ENCODE measurements at regions not wholly inside any gene's neighbourhood (a gene's known extent, or its start where the extent isn't known, plus 50 kb on each side); places are given as distances from the start of the nearest gene placed in this dataset.

- Histone ChIP-seq H4K20me1 (ENCODE audit: insufficient read depth, low read length) (no peaks in the 10 kb centered on the region), H3K36me3 (ENCODE audit: insufficient read depth, low read length) (no peaks in the 10 kb centered on the region), H3K27ac (ENCODE audit: low read length) (peak overlapping the region; percentile 83), H3K27me3 (ENCODE audit: insufficient read depth, low read length, poor library complexity) (no peaks in the 10 kb centered on the region), H3K9me3 (ENCODE audit: insufficient read depth, low read length, severe bottlenecking) (no peaks in the 10 kb centered on the region), H3K4me3 (ENCODE audit: low read depth in 1 of 2, low read length in 2 of 2) (no peak overlapping the region), H2AFZ (ENCODE audit: low read depth, low read length) (peak overlapping the region; percentile 49; the same call in 1 of the 2 replicates), H3K4me1 (ENCODE audit: insufficient read depth, low read length) (peaks cover 25% of the 10 kb centered on the region), H3K79me2 (ENCODE audit: insufficient read depth, low read length) (no peaks in the 10 kb centered on the region), H3K4me2 (ENCODE audit: insufficient read depth, low read length) (peak overlapping the region; percentile 26), H3K9ac (ENCODE audit: low read depth, low read length) (peak overlapping the region; percentile 44)
- no peak for DNase-seq
- ATAC-seq (ENCODE audit: insufficient read depth, low read depth) = no peak
- TF ChIP-seq EZH2 (IDR thresholded peaks at IDR 0.05; ENCODE audit: borderline replicate concordance, low read depth, low read length, severe bottlenecking) (no peak), CTCF (IDR thresholded peaks at IDR 0.05; ENCODE audit: borderline replicate concordance, extremely low read depth, low read length, poor library complexity, severe bottlenecking) (no peak)
Observed at GRCh38 chr6:169867751-169868191, 116.3 kb downstream of the ERMARD start.

DNA sequence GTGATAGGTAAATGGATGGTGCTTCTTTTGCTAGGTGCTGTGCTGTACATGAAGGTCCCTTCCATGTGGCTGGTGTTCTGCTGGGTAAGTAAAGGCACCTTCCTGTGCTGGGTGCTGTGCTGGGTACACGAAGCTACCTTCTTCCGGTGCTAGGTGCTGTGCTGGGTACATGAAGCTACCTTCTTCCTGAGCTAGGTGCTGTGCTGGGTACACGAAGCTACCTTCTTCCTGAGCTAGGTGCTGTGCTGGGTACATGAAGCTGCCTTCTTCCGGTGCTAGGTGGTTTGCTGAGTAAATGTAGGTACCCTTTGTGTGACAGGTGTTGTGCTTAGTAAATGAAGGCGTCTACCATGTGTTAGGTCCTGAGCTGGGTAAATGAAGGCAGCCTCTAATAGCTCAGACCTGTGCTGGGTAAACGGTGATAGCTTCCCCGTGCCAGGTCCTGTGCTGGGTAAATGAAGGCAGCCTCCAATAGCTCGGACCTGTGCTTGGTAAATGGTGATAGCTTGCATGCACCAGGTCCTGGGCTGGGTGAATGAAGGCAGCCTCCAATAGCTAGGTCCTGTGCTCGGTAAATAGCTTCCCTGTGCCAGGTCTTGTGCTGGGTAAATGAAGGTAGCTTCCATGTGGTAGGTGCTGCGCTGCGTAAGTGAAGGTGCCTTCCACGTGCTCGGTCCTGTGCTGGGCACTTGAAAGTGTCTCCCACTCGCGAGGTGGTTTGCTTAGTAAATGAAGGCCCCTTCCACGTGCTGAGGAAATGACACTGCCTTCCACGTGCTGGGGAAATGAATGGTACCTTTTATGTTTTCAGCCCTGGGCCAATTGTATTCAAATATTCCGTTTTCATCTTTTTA lies 115.5 kb downstream of the ERMARD start:
- no peak overlapping the region for H3K9ac ChIP-seq (ENCODE audit: low read depth, low read length)
- H3K4me1 ChIP-seq (ENCODE audit: insufficient read depth, low read length) = peaks cover 25% of the 10 kb centered on the region
- ATAC-seq (ENCODE audit: insufficient read depth, low read depth) (no peak), DNase-seq (no peak)
- no peaks in the 10 kb centered on the region for H3K36me3 ChIP-seq (ENCODE audit: insufficient read depth, low read length)
- no peaks in the 10 kb centered on the region for H3K27me3 ChIP-seq (ENCODE audit: insufficient read depth, low read length, poor library complexity)
- no peak for TF ChIP-seq CTCF (IDR thresholded peaks at IDR 0.05; ENCODE audit: borderline replicate concordance, extremely low read depth, low read length, poor library complexity, severe bottlenecking)
- no peak for TF ChIP-seq EZH2 (IDR thresholded peaks at IDR 0.05; ENCODE audit: borderline replicate concordance, low read depth, low read length, severe bottlenecking)
- H3K27ac ChIP-seq (ENCODE audit: low read length) = peak overlapping the region; percentile 83; the same call in 1 of the 2 replicates
- H4K20me1 ChIP-seq (ENCODE audit: insufficient read depth, low read length) = no peaks in the 10 kb centered on the region
- no peak overlapping the region for H2AFZ ChIP-seq (ENCODE audit: low read depth, low read length)
- no peaks in the 10 kb centered on the region for H3K9me3 ChIP-seq (ENCODE audit: insufficient read depth, low read length, severe bottlenecking)
- no peak overlapping the region for H3K4me2 ChIP-seq (ENCODE audit: insufficient read depth, low read length)
- H3K4me3 ChIP-seq (ENCODE audit: low read depth in 1 of 2, low read length in 2 of 2) = no peak overlapping the region
- H3K79me2 ChIP-seq (ENCODE audit: insufficient read depth, low read length) = no peaks in the 10 kb centered on the region

DNA sequence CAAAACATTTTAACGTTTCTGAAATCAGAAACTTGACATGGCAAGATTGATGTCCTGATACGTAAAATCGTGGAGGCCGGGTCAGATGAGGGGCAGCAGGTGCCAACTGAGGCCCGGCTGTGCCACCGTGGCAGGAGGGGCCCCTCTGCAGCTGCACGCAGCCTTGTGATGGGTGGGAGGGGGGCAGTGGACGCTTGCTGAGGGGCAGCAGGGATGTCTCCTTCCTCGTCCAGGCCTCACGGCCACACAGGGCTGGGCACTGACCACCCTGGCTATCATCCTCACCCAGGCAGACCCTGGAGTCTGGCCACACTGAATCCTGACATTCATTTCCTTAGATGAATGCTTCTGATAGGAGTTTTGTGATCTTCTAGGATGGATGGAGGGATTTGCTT lies 114.7 kb downstream of the ERMARD start:
- H3K27me3 ChIP-seq (ENCODE audit: insufficient read depth, low read length, poor library complexity) = no peaks in the 10 kb centered on the region
- no peak overlapping the region for H2AFZ ChIP-seq (ENCODE audit: low read depth, low read length)
- no peak overlapping the region for H3K27ac ChIP-seq (ENCODE audit: low read length)
- H3K79me2 ChIP-seq (ENCODE audit: insufficient read depth, low read length) = no peaks in the 10 kb centered on the region
- DNase-seq (no peak), ATAC-seq (ENCODE audit: insufficient read depth, low read depth) (no peak)
- no peak overlapping the region for H3K4me2 ChIP-seq (ENCODE audit: insufficient read depth, low read length)
- no peaks in the 10 kb centered on the region for H3K36me3 ChIP-seq (ENCODE audit: insufficient read depth, low read length)
- no peaks in the 10 kb centered on the region for H3K9me3 ChIP-seq (ENCODE audit: insufficient read depth, low read length, severe bottlenecking)
- no peak overlapping the region for H3K9ac ChIP-seq (ENCODE audit: low read depth, low read length)
- no peaks in the 10 kb centered on the region for H4K20me1 ChIP-seq (ENCODE audit: insufficient read depth, low read length)
- no peak overlapping the region for H3K4me3 ChIP-seq (ENCODE audit: low read depth in 1 of 2, low read length in 2 of 2)
- no peak for TF ChIP-seq EZH2 (IDR thresholded peaks at IDR 0.05; ENCODE audit: borderline replicate concordance, low read depth, low read length, severe bottlenecking)
- TF ChIP-seq CTCF (IDR thresholded peaks at IDR 0.05; ENCODE audit: borderline replicate concordance, extremely low read depth, low read length, poor library complexity, severe bottlenecking) = no peak
- H3K4me1 ChIP-seq (ENCODE audit: insufficient read depth, low read length) = peaks cover 25% of the 10 kb centered on the region

Measured in DND-41 (cell line).